PC-9 (cell line): ENCODE measurements at regions not wholly inside any gene's neighbourhood (a gene's known extent, or its start where the extent isn't known, plus 50 kb on each side); places are given as distances from the start of the nearest gene placed in this dataset.

Source experiments
- EZH2 ChIP-seq: fragments of 200-600 bp; sonication (generic); IDR thresholded peaks from 2 replicates; pipeline ENCODE4 v1.8.0; 2017; ENCODE audit warnings: antibody characterized with exemption, low read depth
- TF ChIP-seq, protein P1 (sequence below): fragments of 200-600 bp; sonication (generic); conservative IDR thresholded peaks from 2 replicates; pipeline ENCODE4 v1.6.1; 2017; ENCODE audit warnings: mixed run types, antibody characterized with exemption, mild to moderate bottlenecking, moderate library complexity

DNA sequence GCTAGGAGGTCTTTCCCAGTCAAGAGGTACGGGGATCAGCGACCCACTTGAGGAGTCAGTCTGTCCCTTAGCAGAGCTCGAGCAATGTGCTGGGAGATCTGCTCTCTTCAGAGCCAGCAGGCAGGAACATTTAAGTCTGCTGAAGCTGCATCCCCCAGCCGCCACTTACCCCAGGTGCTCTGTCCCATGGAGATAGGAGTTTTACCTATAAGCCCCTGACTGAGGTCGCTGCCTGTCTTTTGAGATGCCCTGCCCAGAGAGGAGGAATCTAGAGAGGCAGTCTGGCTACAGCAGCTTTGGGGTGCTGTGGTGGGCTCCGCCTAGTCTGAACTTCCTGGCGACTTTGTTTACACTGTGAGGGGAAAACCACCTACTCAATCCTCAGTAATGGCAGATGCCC lies 874.9 kb upstream of the FLRT2 start:
- TF ChIP-seq, protein P1, sequence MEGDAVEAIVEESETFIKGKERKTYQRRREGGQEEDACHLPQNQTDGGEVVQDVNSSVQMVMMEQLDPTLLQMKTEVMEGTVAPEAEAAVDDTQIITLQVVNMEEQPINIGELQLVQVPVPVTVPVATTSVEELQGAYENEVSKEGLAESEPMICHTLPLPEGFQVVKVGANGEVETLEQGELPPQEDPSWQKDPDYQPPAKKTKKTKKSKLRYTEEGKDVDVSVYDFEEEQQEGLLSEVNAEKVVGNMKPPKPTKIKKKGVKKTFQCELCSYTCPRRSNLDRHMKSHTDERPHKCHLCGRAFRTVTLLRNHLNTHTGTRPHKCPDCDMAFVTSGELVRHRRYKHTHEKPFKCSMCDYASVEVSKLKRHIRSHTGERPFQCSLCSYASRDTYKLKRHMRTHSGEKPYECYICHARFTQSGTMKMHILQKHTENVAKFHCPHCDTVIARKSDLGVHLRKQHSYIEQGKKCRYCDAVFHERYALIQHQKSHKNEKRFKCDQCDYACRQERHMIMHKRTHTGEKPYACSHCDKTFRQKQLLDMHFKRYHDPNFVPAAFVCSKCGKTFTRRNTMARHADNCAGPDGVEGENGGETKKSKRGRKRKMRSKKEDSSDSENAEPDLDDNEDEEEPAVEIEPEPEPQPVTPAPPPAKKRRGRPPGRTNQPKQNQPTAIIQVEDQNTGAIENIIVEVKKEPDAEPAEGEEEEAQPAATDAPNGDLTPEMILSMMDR = no peak
- no peak for TF ChIP-seq EZH2
